Osteocyte (in vitro differentiated cells): ENCODE measurements at regions not wholly inside any gene's neighbourhood (a gene's known extent, or its start where the extent isn't known, plus 50 kb on each side); places are given as distances from the start of the nearest gene placed in this dataset.
"Not testable (repeated sequence)": the region's sequence is repeated elsewhere in the genome, so short reads cannot be mapped to it uniquely, and the experiment has no call there.

Experiments used
- DNase-seq: peaks from one replicate; pipeline ENCODE4 v3.0.0; 2021; ENCODE audit warnings: mixed read lengths; ENCODE audit not compliant: unreplicated experiment; ENCODE audit errors: extremely low spot score
- H3K27ac Mint-ChIP-seq: one replicate; pipeline ENCODE4 v1.8.0; 2021; ENCODE audit warnings: mild to moderate bottlenecking, mixed read lengths; ENCODE audit not compliant: unreplicated experiment
- H3K27me3 Mint-ChIP-seq: one replicate; pipeline ENCODE4 v1.8.0; 2021; ENCODE audit warnings: mixed read lengths; ENCODE audit not compliant: unreplicated experiment
- H3K36me3 Mint-ChIP-seq: one replicate; pipeline ENCODE4 v1.8.0; 2021; ENCODE audit warnings: mixed read lengths; ENCODE audit not compliant: unreplicated experiment
- H3K4me1 Mint-ChIP-seq: one replicate; pipeline ENCODE4 v1.8.0; 2021; ENCODE audit warnings: mixed read lengths; ENCODE audit not compliant: unreplicated experiment
- H3K4me3 Mint-ChIP-seq: one replicate; pipeline ENCODE4 v1.8.0; 2021; ENCODE audit warnings: mild to moderate bottlenecking, moderate library complexity, mixed read lengths; ENCODE audit not compliant: unreplicated experiment
- H3K9me3 Mint-ChIP-seq: one replicate; pipeline ENCODE4 v1.8.0; 2021; ENCODE audit warnings: mixed read lengths; ENCODE audit not compliant: unreplicated experiment
- CTCF ChIP-seq: fragments of 200-600 bp; sonication (generic); IDR thresholded peaks from 2 replicates; pipeline ENCODE4 v1.5.0; 2021; ENCODE audit warnings: antibody characterized with exemption, mild to moderate bottlenecking, moderate library complexity

GRCh38 chr16:10296956-10297340, 88.9 kb upstream of the ATF7IP2 start:
- Mint-ChIP-seq H3K27ac (no peak overlapping the region), H3K36me3 (no peaks in the 10 kb centered on the region), H3K4me3 (no peak overlapping the region), H3K4me1 (no peaks in the 10 kb centered on the region), H3K9me3 (peaks cover 41% of the 10 kb centered on the region), H3K27me3 (no peaks in the 10 kb centered on the region)
- no peak for DNase-seq
- TF ChIP-seq CTCF = no peak

GRCh38 chr16:10297341-10298006, 88.4 kb upstream of the ATF7IP2 start:
- Mint-ChIP-seq H3K4me1 (no peaks in the 10 kb centered on the region), H3K9me3 (peaks cover 41% of the 10 kb centered on the region), H3K27me3 (no peaks in the 10 kb centered on the region), H3K27ac (no peak overlapping the region), H3K36me3 (no peaks in the 10 kb centered on the region), H3K4me3 (no peak overlapping the region)
- no peak for TF ChIP-seq CTCF
- DNase-seq = no peak

GRCh38 chr16:10300905-10301304, 85.0 kb upstream of the ATF7IP2 start:
- peaks cover 16% of the 10 kb centered on the region for H3K9me3 Mint-ChIP-seq
- no peak for DNase-seq
- H3K4me1 Mint-ChIP-seq = no peaks in the 10 kb centered on the region
- no peaks in the 10 kb centered on the region for H3K27me3 Mint-ChIP-seq
- no peak overlapping the region for H3K4me3 Mint-ChIP-seq
- H3K27ac Mint-ChIP-seq = no peak overlapping the region
- no peaks in the 10 kb centered on the region for H3K36me3 Mint-ChIP-seq
- TF ChIP-seq CTCF = no peak

GRCh38 chr16:10301547-10301946, 84.3 kb upstream of the ATF7IP2 start:
- DNase-seq, H3K4me3 Mint-ChIP-seq, H3K4me1 Mint-ChIP-seq, H3K27me3 Mint-ChIP-seq, H3K36me3 Mint-ChIP-seq, H3K27ac Mint-ChIP-seq: not testable (repeated sequence)
- H3K9me3 Mint-ChIP-seq = peaks cover 16% of the 10 kb centered on the region

GRCh38 chr16:10305912-10306311, 79.9 kb upstream of the ATF7IP2 start:
- Mint-ChIP-seq H3K9me3 (peaks cover 13% of the 10 kb centered on the region), H3K4me1 (no peaks in the 10 kb centered on the region), H3K27ac (no peak overlapping the region), H3K36me3 (no peaks in the 10 kb centered on the region), H3K4me3 (no peak overlapping the region), H3K27me3 (no peaks in the 10 kb centered on the region)
- no peak for TF ChIP-seq CTCF
- DNase-seq = no peak
